ENCODE measurements at regions not wholly inside any gene's neighbourhood (a gene's known extent, or its start where the extent isn't known, plus 50 kb on each side); places are given as distances from the start of the nearest gene placed in this dataset.

- no peak for DNase-seq (ENCODE audit: extremely low spot score, unreplicated experiment)
- H3K4me1 Mint-ChIP-seq (ENCODE audit: unreplicated experiment): peaks cover 4% of the 10 kb centered on the region
- H3K9me3 Mint-ChIP-seq (ENCODE audit: unreplicated experiment): no peaks in the 10 kb centered on the region
- peaks cover 9% of the 10 kb centered on the region for H3K36me3 Mint-ChIP-seq (ENCODE audit: unreplicated experiment)
- H3K27ac Mint-ChIP-seq (ENCODE audit: unreplicated experiment): no peak overlapping the region
- H3K27me3 Mint-ChIP-seq (ENCODE audit: unreplicated experiment): peaks cover 6% of the 10 kb centered on the region
- TF ChIP-seq CTCF (IDR thresholded peaks at IDR 0.05): no peak
- H3K4me3 Mint-ChIP-seq (ENCODE audit: unreplicated experiment): no peak overlapping the region
Observed at GRCh38 chr1:65042467-65042866, 76.1 kb upstream of the JAK1 start.

GRCh38 chr1:65044411-65044810 lies 78.1 kb upstream of the JAK1 start:
- Mint-ChIP-seq H3K27me3 (ENCODE audit: unreplicated experiment) (peaks cover 7% of the 10 kb centered on the region), H3K9me3 (ENCODE audit: unreplicated experiment) (no peaks in the 10 kb centered on the region), H3K4me3 (ENCODE audit: unreplicated experiment) (no peak overlapping the region), H3K36me3 (ENCODE audit: unreplicated experiment) (peaks cover 9% of the 10 kb centered on the region), H3K27ac (ENCODE audit: unreplicated experiment) (no peak overlapping the region), H3K4me1 (ENCODE audit: unreplicated experiment) (peaks cover 5% of the 10 kb centered on the region)
- TF ChIP-seq CTCF (IDR thresholded peaks at IDR 0.05): no peak
- DNase-seq (ENCODE audit: extremely low spot score, unreplicated experiment): no peak

- no peak overlapping the region for H3K4me3 Mint-ChIP-seq (ENCODE audit: unreplicated experiment)
- H3K27ac Mint-ChIP-seq (ENCODE audit: unreplicated experiment): no peak overlapping the region
- TF ChIP-seq CTCF (IDR thresholded peaks at IDR 0.05): no peak
- peaks cover 15% of the 10 kb centered on the region for H3K27me3 Mint-ChIP-seq (ENCODE audit: unreplicated experiment)
- H3K36me3 Mint-ChIP-seq (ENCODE audit: unreplicated experiment): peaks cover 10% of the 10 kb centered on the region
- no peaks in the 10 kb centered on the region for H3K9me3 Mint-ChIP-seq (ENCODE audit: unreplicated experiment)
- peaks cover 5% of the 10 kb centered on the region for H3K4me1 Mint-ChIP-seq (ENCODE audit: unreplicated experiment)
- no peak for DNase-seq (ENCODE audit: extremely low spot score, unreplicated experiment)
Observed at GRCh38 chr1:65045022-65045817, 78.9 kb upstream of the JAK1 start.

GRCh38 chr1:65048335-65048734 lies 82.0 kb upstream of the JAK1 start:
- DNase-seq (ENCODE audit: extremely low spot score, unreplicated experiment): no peak
- Mint-ChIP-seq H3K27me3 (ENCODE audit: unreplicated experiment) (peaks cover 28% of the 10 kb centered on the region), H3K9me3 (ENCODE audit: unreplicated experiment) (no peaks in the 10 kb centered on the region), H3K27ac (ENCODE audit: unreplicated experiment) (no peak overlapping the region), H3K4me3 (ENCODE audit: unreplicated experiment) (no peak overlapping the region), H3K36me3 (ENCODE audit: unreplicated experiment) (peaks cover 15% of the 10 kb centered on the region), H3K4me1 (ENCODE audit: unreplicated experiment) (peaks cover 2% of the 10 kb centered on the region)
- TF ChIP-seq CTCF (IDR thresholded peaks at IDR 0.05): no peak

GRCh38 chr1:65049941-65050713 lies 83.8 kb upstream of the JAK1 start:
- Mint-ChIP-seq H3K27ac (ENCODE audit: unreplicated experiment) (no peak overlapping the region), H3K9me3 (ENCODE audit: unreplicated experiment) (no peaks in the 10 kb centered on the region), H3K36me3 (ENCODE audit: unreplicated experiment) (peaks cover 17% of the 10 kb centered on the region), H3K4me3 (ENCODE audit: unreplicated experiment) (no peak overlapping the region), H3K27me3 (ENCODE audit: unreplicated experiment) (peaks cover 23% of the 10 kb centered on the region), H3K4me1 (ENCODE audit: unreplicated experiment) (peaks cover 2% of the 10 kb centered on the region)
- TF ChIP-seq CTCF (IDR thresholded peaks at IDR 0.05): no peak
- DNase-seq (ENCODE audit: extremely low spot score, unreplicated experiment): no peak

All from osteocyte (in vitro differentiated cells).